ENCODE measurements at regions not wholly inside any gene's neighbourhood (a gene's known extent, or its start where the extent isn't known, plus 50 kb on each side); places are given as distances from the start of the nearest gene placed in this dataset.

DNA sequence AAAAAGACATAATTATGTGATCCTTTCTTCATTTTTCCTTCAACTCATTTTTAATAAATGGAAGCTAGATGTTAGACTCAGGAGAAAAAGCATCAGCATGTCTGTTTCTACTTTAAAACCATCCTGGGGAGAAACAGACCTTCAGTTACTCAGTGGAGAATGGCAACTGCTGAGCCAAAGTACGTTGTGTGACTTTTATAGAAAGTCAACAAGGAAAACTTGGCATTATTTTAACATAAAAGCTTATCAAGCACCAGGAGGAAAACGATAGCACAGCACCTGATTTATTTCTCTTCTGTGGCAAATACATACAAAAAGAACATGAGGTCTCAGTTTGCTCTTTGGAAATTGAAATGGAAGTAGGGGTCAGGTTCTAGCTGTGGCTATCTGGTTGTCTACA lies 115.3 kb upstream of the RIPOR2 start:
- TF ChIP-seq, protein P1, sequence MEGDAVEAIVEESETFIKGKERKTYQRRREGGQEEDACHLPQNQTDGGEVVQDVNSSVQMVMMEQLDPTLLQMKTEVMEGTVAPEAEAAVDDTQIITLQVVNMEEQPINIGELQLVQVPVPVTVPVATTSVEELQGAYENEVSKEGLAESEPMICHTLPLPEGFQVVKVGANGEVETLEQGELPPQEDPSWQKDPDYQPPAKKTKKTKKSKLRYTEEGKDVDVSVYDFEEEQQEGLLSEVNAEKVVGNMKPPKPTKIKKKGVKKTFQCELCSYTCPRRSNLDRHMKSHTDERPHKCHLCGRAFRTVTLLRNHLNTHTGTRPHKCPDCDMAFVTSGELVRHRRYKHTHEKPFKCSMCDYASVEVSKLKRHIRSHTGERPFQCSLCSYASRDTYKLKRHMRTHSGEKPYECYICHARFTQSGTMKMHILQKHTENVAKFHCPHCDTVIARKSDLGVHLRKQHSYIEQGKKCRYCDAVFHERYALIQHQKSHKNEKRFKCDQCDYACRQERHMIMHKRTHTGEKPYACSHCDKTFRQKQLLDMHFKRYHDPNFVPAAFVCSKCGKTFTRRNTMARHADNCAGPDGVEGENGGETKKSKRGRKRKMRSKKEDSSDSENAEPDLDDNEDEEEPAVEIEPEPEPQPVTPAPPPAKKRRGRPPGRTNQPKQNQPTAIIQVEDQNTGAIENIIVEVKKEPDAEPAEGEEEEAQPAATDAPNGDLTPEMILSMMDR (conservative IDR thresholded peaks at IDR 0.05; ENCODE audit: low read length) = no peak
- TF ChIP-seq EZH2phosphoT487 (IDR thresholded peaks at IDR 0.05; ENCODE audit: borderline replicate concordance) = no peak

Measured in Loucy (cell line).